ENCODE measurements at regions not wholly inside any gene's neighbourhood (a gene's known extent, or its start where the extent isn't known, plus 50 kb on each side); places are given as distances from the start of the nearest gene placed in this dataset.

DNA sequence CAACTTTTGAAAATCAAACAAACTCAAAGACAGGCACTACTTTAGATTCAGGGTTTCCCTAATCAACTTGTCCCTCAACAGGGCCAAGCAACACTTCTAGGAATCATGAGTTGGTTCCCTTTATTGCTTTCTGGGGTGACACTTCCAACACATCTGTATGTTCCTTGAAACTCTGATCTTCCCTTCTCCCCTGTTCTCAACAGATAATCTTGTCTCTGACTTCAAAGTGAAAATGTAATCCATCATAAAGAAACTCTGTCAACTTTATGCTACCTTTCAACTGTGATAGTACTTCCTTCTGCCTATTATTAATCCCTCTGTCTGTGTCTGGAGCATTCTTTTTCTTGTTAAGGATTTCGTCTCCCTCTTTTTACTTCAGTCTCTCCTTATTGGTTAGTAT is 250.1 kb upstream of the MEF2C start:
- no peak overlapping the region for H3K4me3 ChIP-seq
- H3K4me1 ChIP-seq, result no peaks in the 10 kb centered on the region
- intact Hi-C loops (cut with DNase I; ENCODE audit: low total_unique reads), result no loop called here
- H3K27ac ChIP-seq, result no peak overlapping the region
- no peaks in the 10 kb centered on the region for H3K36me3 ChIP-seq
- DNase-seq, result no peak
- TF ChIP-seq, protein P1, sequence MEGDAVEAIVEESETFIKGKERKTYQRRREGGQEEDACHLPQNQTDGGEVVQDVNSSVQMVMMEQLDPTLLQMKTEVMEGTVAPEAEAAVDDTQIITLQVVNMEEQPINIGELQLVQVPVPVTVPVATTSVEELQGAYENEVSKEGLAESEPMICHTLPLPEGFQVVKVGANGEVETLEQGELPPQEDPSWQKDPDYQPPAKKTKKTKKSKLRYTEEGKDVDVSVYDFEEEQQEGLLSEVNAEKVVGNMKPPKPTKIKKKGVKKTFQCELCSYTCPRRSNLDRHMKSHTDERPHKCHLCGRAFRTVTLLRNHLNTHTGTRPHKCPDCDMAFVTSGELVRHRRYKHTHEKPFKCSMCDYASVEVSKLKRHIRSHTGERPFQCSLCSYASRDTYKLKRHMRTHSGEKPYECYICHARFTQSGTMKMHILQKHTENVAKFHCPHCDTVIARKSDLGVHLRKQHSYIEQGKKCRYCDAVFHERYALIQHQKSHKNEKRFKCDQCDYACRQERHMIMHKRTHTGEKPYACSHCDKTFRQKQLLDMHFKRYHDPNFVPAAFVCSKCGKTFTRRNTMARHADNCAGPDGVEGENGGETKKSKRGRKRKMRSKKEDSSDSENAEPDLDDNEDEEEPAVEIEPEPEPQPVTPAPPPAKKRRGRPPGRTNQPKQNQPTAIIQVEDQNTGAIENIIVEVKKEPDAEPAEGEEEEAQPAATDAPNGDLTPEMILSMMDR (IDR thresholded peaks at IDR 0.05 in 8 of 11, conservative IDR thresholded peaks at IDR 0.05 in 3 of 11), result no peak
- TF ChIP-seq POLR2A (IDR thresholded peaks at IDR 0.05) (no peak), POLR2AphosphoS5 (IDR thresholded peaks at IDR 0.05) (no peak)
- WGBS, 5 donors, result 90 to 97% (median 91%) methylated on average over 1 of the region's 1 CpG
- H3K27me3 ChIP-seq (replicated peaks in 1 of 7), result no peaks in the 10 kb centered on the region
- no peaks in the 10 kb centered on the region for H3K9me3 ChIP-seq

GRCh38 chr5:89130851-89131250 is 247.9 kb upstream of the MEF2C start:
- Histone ChIP-seq H3K36me3 (no peaks in the 10 kb centered on the region), H3K27ac (no peak overlapping the region), H3K27me3 (replicated peaks in 1 of 7) (no peaks in the 10 kb centered on the region), H3K4me3 (no peak overlapping the region), H3K9me3 (no peaks in the 10 kb centered on the region), H3K4me1 (no peaks in the 10 kb centered on the region)
- DNase-seq, result no peak
- WGBS, 5 donors, result 95 to 100% (median 98%) methylated on average over 1 of the region's 1 CpG
- intact Hi-C loops (cut with DNase I; ENCODE audit: low total_unique reads), result no loop called here
- TF ChIP-seq POLR2AphosphoS5 (IDR thresholded peaks at IDR 0.05) (no peak), POLR2A (IDR thresholded peaks at IDR 0.05) (no peak)
- TF ChIP-seq, protein P1 (IDR thresholded peaks at IDR 0.05 in 8 of 11, conservative IDR thresholded peaks at IDR 0.05 in 3 of 11), result no peak

DNA sequence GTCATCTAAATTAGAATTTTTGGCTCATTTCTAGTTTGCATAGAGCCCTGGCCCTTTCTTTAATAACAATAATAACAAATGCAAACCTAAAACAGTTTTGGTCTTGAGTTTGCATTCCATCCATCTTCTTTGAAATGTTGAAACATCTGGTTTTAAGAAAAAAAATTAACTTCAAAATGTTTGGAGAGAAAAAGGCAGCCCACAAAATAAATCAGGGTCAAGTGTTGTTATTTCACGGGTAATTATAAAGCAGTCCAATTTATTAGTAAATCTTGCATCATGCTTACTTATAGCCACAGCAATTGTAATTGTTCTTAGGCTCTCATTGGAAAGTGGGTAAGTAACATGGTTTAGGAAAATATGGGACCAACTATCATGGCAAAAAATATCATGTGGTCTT is 247.0 kb upstream of the MEF2C start:
- no peaks in the 10 kb centered on the region for H3K4me1 ChIP-seq
- no peak overlapping the region for H3K27ac ChIP-seq
- intact Hi-C loops (cut with DNase I; ENCODE audit: low total_unique reads), result no loop called here
- H3K27me3 ChIP-seq (replicated peaks in 1 of 7), result no peaks in the 10 kb centered on the region
- no peak overlapping the region for H3K4me3 ChIP-seq
- WGBS, 5 donors, result 75 to 98% (median 84%) methylated on average over 1 of the region's 1 CpG
- no peak for TF ChIP-seq POLR2AphosphoS5 (IDR thresholded peaks at IDR 0.05)
- no peak for TF ChIP-seq POLR2A (IDR thresholded peaks at IDR 0.05)
- TF ChIP-seq, protein P1 (IDR thresholded peaks at IDR 0.05 in 8 of 11, conservative IDR thresholded peaks at IDR 0.05 in 3 of 11), result no peak
- no peaks in the 10 kb centered on the region for H3K9me3 ChIP-seq
- H3K36me3 ChIP-seq, result no peaks in the 10 kb centered on the region
- DNase-seq, result no peak

GRCh38 chr5:89128906-89129625 is 246.1 kb upstream of the MEF2C start:
- DNase-seq, result no peak
- H3K4me3 ChIP-seq, result no peak overlapping the region
- no peak for TF ChIP-seq POLR2A (IDR thresholded peaks at IDR 0.05)
- TF ChIP-seq, protein P1 (IDR thresholded peaks at IDR 0.05 in 8 of 11, conservative IDR thresholded peaks at IDR 0.05 in 3 of 11), result no peak
- TF ChIP-seq POLR2AphosphoS5 (IDR thresholded peaks at IDR 0.05), result no peak
- H3K4me1 ChIP-seq, result no peaks in the 10 kb centered on the region
- no peaks in the 10 kb centered on the region for H3K27me3 ChIP-seq (replicated peaks in 1 of 7)
- no peaks in the 10 kb centered on the region for H3K9me3 ChIP-seq
- intact Hi-C loops (cut with DNase I; ENCODE audit: low total_unique reads), result no loop called here
- 86 to 99% (median 90%) methylated on average over 2 of the region's 2 CpGs for WGBS, 5 donors
- H3K27ac ChIP-seq, result no peak overlapping the region
- H3K36me3 ChIP-seq, result no peaks in the 10 kb centered on the region

Data from spleen (tissue), 11 donors.